GM18499 (cell line): ENCODE measurements at regions not wholly inside any gene's neighbourhood (a gene's known extent, or its start where the extent isn't known, plus 50 kb on each side); places are given as distances from the start of the nearest gene placed in this dataset.
"Not testable (repeated sequence)": the region's sequence is repeated elsewhere in the genome, so short reads cannot be mapped to it uniquely, and the experiment has no call there.

Source experiments
- ATAC-seq: cut with Tn5 transposase; IDR thresholded peaks from one replicate; pipeline ENCODE4 v1.9.1; 2021; ENCODE audit warnings: moderate number of reproducible peaks; ENCODE audit not compliant: insufficient read depth, unreplicated experiment

DNA sequence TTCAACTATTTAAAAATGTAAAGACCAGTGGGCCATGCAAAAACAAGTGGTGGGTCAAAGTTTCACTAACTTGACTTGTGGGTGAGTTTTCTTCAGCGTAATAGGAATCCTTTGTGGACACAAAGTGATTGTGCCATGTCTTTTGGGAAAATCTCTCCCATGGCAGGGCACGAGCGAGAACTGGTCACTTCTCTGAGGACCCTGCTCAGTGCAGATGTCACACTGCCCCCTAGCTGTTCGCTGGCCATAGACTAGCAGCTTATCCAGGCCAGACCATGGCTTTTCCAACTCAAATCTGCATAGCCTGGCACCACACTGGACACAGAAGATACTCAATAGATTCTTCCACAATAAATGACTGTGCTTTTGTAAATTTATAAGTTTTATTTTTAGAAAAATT, 306.0 kb upstream of the CCL2 start:
- no peak for ATAC-seq

- ATAC-seq, result no peak
These were observed 305.0 kb upstream of the CCL2 start for GRCh38 chr17:33950061-33950460.

DNA sequence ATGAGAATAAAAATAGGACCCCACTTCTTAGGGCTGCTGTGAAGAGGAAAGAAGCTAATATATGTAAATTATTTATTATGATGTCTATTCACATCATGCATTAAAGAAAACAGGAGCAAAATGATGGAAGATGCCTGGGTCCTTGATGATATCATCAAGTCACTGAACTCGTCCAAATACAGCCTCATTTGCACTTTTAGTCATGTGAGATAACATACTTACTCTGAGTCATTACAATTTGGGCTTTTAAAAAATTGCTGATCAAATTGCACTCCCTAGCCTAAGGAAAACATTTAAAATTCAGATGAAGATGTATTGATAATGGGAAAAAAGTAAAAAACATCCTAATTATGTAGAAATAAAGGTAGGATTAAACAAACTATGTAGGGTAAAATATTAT, 302.7 kb upstream of the CCL2 start:
- ATAC-seq, result no peak

GRCh38 chr17:33954597-33954996, 300.5 kb upstream of the CCL2 start:
- ATAC-seq, result no peak

DNA sequence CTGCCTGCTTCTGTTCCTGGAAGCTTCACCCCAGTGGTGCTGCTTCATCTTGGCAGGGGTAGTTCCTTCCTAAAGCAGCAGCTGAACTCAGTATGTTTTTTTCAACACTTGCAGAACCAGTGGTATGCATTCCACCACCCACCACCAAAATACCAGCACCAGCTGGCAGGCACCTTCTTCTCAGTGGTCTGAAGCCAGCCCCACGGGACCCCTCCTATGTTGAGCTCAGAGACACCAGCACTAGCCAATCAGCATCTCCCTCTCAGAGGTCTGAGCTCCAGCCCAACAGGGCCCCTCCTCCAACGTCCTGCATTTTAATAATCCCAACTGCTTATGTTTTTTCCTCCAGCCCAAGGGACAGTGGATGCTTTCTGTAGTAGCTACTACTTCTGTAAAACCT, 299.6 kb upstream of the CCL2 start:
- ATAC-seq, result no peak

- not testable (repeated sequence) for ATAC-seq
These were observed 296.0 kb upstream of the CCL2 start for GRCh38 chr17:33959098-33959497.

DNA sequence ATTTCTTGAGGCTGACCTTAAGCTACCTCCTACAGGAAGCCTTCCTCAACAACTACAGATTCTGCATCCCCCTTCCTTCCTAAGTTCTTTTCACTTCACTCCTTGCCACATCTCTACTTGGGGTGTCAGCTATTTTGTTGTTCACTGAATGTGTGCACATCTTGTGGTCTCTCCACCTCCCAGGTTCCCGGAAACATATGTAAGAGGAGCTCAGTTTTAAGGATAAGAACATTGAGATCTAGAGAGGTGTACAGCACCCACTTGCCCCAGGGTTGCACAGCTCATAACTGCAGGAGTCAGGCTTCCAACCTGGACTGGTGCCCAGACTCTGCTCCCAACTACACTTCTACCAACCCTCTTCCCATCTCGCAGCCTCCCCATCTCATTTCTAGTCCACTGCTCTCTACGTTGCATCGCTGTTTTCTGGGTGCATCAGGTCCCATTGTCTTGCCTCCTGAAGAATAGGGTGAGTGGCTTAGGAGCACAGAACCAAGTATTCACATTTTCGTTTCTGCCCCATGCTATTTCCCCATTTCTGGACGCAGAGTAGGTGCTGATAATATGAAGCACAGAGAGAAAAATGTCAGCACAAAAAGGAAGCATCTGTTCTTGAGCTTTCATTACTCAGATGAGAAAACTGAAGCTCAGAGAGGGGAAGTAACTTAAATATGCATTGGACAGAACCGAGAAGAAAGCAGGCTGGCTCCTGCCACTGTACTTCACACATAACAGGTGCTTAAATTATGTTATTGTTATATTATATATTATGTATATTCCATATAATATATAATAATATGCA, 292.0 kb upstream of the CCL2 start:
- no peak for ATAC-seq

DNA sequence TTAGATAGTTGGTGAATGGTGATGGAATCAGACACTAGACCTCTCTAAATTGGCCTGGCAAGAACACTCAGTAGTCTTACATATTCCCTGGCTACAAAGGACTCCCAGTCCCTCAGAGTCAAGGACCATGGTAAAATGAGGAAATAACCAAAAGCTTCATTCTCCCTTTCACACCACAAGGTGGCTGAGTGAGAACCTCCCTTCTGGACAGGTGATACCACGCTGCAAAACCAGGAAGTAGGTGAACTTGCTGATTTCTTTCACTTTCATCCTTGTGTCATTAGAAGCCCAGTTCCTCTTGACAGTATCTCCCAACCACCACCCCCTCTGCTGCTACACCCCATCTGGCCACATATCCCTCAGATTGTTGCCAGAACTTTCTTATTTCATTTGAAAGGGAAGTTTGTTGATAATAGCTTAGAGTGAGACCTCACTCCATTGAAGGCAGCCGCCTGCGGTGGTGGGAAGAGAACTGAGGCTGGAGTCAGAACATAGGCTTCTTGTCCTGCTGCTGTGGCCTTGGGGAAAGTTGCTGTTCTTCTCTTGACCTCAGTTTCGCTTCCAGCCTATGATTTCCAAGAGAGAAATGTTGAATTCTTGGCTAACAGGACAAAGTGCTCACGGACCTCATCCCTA, 290.6 kb upstream of the CCL2 start:
- peak; percentile 82 for ATAC-seq

DNA sequence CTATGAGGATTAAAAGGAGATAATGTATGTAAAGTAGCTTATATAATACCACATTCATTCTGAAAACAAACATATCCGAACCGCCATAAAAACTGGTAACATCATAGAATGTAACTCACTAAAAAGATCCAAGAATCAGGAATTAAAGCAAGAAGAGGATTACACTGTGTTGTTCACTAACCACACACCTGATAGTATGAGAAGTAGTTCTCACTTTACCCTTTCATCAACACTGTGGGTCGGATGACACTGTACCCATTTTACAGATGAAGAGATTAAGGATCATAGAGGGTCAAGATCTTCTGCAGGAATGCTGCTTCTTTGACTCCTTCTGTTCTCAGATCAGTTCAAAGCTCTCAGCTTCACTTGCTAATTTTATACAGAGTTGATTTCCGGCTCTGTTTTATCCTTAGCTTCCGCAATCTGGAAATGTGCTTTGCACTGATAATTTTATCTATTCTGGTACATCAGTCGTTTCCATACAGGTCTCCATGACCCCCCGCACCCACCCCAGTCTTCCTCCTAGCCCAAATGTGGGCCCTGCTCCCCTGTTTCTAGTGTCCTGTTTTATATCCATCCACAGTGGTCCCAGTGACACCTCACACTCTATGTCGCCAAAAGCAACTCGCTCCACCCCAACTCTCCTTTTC, 288.6 kb upstream of the CCL2 start:
- no peak for ATAC-seq

DNA sequence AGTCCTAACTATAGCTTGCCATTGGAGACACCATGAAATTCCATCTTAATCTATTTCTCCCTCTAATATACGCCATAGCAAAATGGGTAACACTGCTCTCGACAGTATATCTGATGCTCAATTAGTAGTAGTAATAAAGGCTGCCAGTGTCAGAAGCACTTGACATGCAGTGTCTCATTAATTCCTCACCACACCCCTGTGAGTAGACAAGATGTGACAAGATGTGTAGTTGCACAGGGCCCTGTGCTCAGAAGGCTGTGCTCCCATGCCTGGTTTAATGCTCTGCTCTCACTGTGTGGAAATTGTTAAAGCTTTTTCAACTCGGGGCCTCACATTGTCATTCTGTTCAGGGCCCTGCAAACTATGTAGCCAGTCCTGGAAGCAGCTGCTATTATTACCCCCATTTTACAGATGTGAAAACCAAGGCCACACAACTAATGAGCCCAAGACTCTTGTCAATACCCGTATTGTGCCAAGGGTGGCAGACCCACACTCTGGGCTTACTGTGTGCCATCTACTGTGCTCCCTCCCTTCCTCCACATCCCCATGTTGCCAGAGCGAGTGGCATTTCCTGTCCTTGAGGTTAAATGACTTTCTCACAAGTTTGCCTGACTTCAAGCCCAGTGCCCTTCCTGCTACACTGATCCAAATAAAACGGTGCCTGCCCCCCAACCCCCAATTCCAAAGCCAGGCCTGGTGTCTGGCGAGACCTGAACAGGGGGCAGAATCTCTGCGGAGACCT, 287.3 kb upstream of the CCL2 start:
- ATAC-seq, result no peak

- ATAC-seq, result no peak
These were observed 286.6 kb upstream of the CCL2 start for GRCh38 chr17:33968350-33969044.

DNA sequence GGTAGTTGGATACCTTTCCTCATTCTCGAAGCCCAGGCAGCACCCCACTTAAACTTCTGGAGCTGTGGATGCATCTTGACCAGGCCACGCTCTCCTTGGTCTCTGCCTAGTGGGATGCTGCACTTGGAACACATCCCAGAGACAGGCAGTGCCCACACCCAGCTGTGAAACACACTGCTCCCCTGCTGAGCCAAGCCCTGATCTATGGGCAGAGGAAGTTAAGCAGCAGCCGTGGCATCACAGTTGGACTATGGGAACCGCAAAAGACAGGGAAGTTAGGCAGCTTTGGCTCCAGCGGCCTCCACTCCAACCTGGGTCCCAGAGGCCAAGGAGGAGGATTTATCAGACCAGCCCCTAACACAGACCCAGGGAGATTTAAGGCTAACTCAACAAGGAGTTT, 284.8 kb upstream of the CCL2 start:
- ATAC-seq, result no peak

DNA sequence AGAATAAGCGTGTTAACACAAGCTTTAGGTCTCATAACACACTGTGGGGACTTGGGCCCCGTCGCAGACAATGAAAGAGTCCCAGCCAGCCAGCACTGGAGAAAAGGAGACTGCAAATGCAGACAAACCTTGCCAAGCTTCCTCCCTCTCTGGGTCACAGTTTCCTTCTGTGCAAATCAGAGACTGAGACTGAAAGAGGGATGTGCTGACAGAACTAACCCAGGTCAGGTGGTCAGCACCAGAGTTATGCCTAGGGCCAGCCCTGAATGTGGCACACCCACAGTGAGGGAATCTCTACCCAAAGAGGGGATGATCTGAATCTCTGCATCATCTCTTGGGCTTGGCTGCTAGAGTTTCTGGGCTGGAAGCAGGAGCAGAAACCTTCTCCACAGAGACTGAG, 282.3 kb upstream of the CCL2 start:
- no peak for ATAC-seq

DNA sequence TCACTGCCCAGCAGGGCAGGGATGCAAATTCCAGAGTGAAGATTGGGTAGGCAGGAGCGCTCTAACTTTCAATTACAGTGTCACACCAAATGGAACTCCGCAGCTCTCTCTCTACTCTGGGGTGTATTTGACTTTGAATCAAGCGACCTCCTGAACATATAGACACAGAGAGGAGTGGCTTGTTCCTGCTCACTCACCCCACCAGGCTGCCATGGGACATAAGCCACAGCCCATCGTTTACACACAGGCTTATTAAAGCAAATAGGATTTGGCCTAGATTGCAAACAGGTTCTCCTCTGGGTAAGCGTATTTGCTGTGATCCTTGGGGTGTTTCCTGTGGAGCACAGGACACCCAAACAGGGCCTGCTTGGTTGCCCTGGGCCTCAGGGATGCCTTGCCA, 281.6 kb upstream of the CCL2 start:
- no peak for ATAC-seq

DNA sequence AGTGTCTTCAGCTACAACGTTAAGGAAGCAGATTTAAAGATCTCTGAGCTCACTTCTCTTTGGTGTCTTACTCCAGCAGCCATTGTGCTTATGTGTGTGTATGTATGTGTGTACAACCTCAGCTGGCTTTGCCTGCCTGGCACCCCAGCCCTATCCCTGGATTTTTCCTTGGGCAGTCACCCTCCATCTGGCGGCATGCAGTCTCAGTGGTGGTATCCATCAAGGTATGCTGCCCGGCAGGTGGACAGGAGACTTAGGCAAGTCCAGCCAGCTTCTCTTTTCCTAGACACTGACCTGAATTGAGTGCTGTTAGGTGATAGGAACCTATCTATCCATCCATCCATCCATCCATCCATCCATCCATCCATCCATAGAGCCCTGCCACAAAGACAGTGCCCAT, 280.8 kb upstream of the CCL2 start:
- no peak for ATAC-seq

DNA sequence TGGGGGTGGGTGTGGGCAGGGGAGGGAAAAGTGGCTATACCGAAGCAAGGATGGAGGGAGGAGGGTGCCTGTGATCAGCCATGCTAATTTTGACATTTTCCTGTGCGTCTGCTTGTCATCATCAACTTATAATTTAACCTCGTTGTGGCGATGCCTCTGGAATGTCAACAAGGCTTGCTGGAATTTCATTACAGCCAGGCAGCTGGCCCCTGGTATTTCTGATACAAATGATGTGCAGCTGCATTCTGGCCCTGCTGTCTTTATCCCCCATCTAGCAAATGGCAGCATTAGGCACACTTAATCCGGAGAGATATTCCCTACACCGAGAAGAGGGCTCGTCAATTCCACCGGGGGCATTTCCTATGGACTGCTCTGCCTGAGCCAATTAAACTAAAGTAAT, 278.3 kb upstream of the CCL2 start:
- ATAC-seq, result no peak

GRCh38 chr17:33977729-33978514, 277.2 kb upstream of the CCL2 start:
- no peak for ATAC-seq

DNA sequence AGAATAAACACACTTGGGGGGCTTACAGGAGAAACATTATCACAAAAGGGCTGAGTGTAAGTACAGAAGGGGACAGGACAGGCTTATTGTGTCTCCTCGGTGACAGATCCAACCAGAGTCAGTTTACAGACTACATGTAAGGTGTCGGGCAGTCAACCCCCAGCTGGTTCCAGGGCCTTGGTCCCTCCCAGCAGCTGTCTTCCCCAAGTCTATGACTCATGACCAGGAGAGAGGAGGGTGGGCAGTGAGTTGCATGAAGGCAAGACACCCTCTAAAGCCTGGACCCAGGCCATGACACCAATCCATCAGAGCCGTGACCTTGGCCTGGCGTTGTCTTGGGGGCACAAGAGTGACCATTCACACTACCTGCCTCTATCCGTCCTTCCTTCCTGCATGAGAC, 276.2 kb upstream of the CCL2 start:
- ATAC-seq, result no peak

DNA sequence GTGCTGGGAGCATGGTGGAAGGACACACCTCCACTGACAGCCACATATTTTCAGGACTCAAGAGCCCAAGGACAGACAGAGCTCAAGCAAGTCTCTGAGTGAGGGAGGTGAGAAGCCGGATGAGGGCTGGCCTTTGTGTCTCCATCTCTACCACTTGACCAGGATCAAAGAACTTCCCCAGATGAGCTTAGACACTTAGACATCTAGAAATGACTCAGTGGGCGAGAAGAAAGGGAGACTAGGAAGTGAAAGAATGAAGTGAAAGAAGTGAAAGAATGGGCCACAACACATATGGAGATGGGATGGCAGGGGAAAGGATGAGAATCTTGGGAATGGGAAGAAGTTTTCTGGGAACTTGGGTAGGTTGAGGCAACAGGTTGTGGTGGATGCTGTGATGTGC, 274.9 kb upstream of the CCL2 start:
- ATAC-seq, result no peak
